ENCODE measurements at regions not wholly inside any gene's neighbourhood (a gene's known extent, or its start where the extent isn't known, plus 50 kb on each side); places are given as distances from the start of the nearest gene placed in this dataset.

- no peak overlapping the region for H3K14ac ChIP-seq (ENCODE audit: low read length)
- no peak overlapping the region for H3K18ac ChIP-seq (ENCODE audit: low read length)
- no peak overlapping the region for H3K9ac ChIP-seq (ENCODE audit: low read length)
- H3K23ac ChIP-seq (ENCODE audit: low read length): no peak overlapping the region
- H2AK5ac ChIP-seq (ENCODE audit: low read length): no peak overlapping the region
- H3K36me3 ChIP-seq (ENCODE audit: control insufficient read depth in 1 of 2, insufficient read depth in 2 of 2, low read length in 2 of 2): no peaks in the 10 kb centered on the region
- no peak overlapping the region for H2AFZ ChIP-seq (ENCODE audit: insufficient read depth, low read length, poor library complexity)
- no peak overlapping the region for H4K8ac ChIP-seq (ENCODE audit: low read depth, low read length)
- H4K12ac ChIP-seq (ENCODE audit: low read depth, low read length): no peak overlapping the region
- H3K79me1 ChIP-seq (ENCODE audit: low read length): peaks cover 12% of the 10 kb centered on the region
- H3K4ac ChIP-seq (ENCODE audit: low read depth, low read length): no peak overlapping the region
- H3K79me2 ChIP-seq (ENCODE audit: control insufficient read depth, insufficient read depth, low read length, poor library complexity): peaks cover 1% of the 10 kb centered on the region
- no peak overlapping the region for H2BK5ac ChIP-seq (ENCODE audit: low read depth, low read length, poor library complexity)
- peak overlapping the region; percentile 4 for H2BK120ac ChIP-seq (ENCODE audit: insufficient read depth, low read length, poor library complexity)
- no peak overlapping the region for H4K91ac ChIP-seq (ENCODE audit: low read depth, low read length)
- H2BK12ac ChIP-seq (ENCODE audit: low read length): no peak overlapping the region
- DNase-seq: no peak
- H3K27me3 ChIP-seq (ENCODE audit: insufficient read depth, low read length): no peaks in the 10 kb centered on the region
- no peak overlapping the region for H3K4me2 ChIP-seq (ENCODE audit: low read length)
- H3K4me3 ChIP-seq (ENCODE audit: low read depth, low read length): no peak overlapping the region
- WGBS (ENCODE audit: extremely low coverage, insufficient coverage, insufficient read length): no CpG with 5 or more reads among the region's 9 CpGs
- H3K4me1 ChIP-seq (ENCODE audit: control insufficient read depth in 1 of 2, insufficient read depth in 2 of 2, low read length in 2 of 2): peaks cover 17 to 23% of the 10 kb centered on the region in 2 experiments
- H3K9me3 ChIP-seq (ENCODE audit: insufficient read depth, low read depth, low read length): peaks cover 2% of the 10 kb centered on the region
- no peak overlapping the region for H3K27ac ChIP-seq (ENCODE audit: low read depth, low read length)
Observed at GRCh38 chr1:31507221-31507620, 69.1 kb upstream of the TINAGL1 start.

- no peak overlapping the region for H4K12ac ChIP-seq (ENCODE audit: low read depth, low read length)
- no peaks in the 10 kb centered on the region for H3K36me3 ChIP-seq (ENCODE audit: control insufficient read depth in 1 of 2, insufficient read depth in 2 of 2, low read length in 2 of 2)
- H3K14ac ChIP-seq (ENCODE audit: low read length): no peak overlapping the region
- peaks cover 14% of the 10 kb centered on the region for H3K79me1 ChIP-seq (ENCODE audit: low read length)
- DNase-seq: no peak
- peak overlapping the region; percentile 9 for H4K91ac ChIP-seq (ENCODE audit: low read depth, low read length)
- H3K4me3 ChIP-seq (ENCODE audit: low read depth, low read length): no peak overlapping the region
- no peak overlapping the region for H2AFZ ChIP-seq (ENCODE audit: insufficient read depth, low read length, poor library complexity)
- H3K27me3 ChIP-seq (ENCODE audit: insufficient read depth, low read length): no peaks in the 10 kb centered on the region
- H2BK5ac ChIP-seq (ENCODE audit: low read depth, low read length, poor library complexity): no peak overlapping the region
- no CpG with 5 or more reads among the region's 20 CpGs for WGBS (ENCODE audit: extremely low coverage, insufficient coverage, insufficient read length)
- H3K9ac ChIP-seq (ENCODE audit: low read length): no peak overlapping the region
- H3K18ac ChIP-seq (ENCODE audit: low read length): no peak overlapping the region
- H3K4ac ChIP-seq (ENCODE audit: low read depth, low read length): no peak overlapping the region
- H4K8ac ChIP-seq (ENCODE audit: low read depth, low read length): no peak overlapping the region
- peak overlapping the region; percentile 4 for H2BK120ac ChIP-seq (ENCODE audit: insufficient read depth, low read length, poor library complexity)
- peaks cover 1% of the 10 kb centered on the region for H3K79me2 ChIP-seq (ENCODE audit: control insufficient read depth, insufficient read depth, low read length, poor library complexity)
- no peak overlapping the region for H2BK12ac ChIP-seq (ENCODE audit: low read length)
- no peak overlapping the region for H3K4me2 ChIP-seq (ENCODE audit: low read length)
- H3K23ac ChIP-seq (ENCODE audit: low read length): no peak overlapping the region
- peaks cover 2% of the 10 kb centered on the region for H3K9me3 ChIP-seq (ENCODE audit: insufficient read depth, low read depth, low read length)
- H2AK5ac ChIP-seq (ENCODE audit: low read length): no peak overlapping the region
- no peak overlapping the region for H3K27ac ChIP-seq (ENCODE audit: low read depth, low read length)
- H3K4me1 ChIP-seq (ENCODE audit: control insufficient read depth in 1 of 2, insufficient read depth in 2 of 2, low read length in 2 of 2): peaks cover 20 to 28% of the 10 kb centered on the region in 2 experiments
Observed at GRCh38 chr1:31507676-31508530, 68.4 kb upstream of the TINAGL1 start.

GRCh38 chr1:31509124-31510072 lies 66.9 kb upstream of the TINAGL1 start:
- H2AK5ac ChIP-seq (ENCODE audit: low read length): no peak overlapping the region
- no peak overlapping the region for H2BK120ac ChIP-seq (ENCODE audit: insufficient read depth, low read length, poor library complexity)
- peak overlapping the region; percentile 10 for H4K91ac ChIP-seq (ENCODE audit: low read depth, low read length)
- no peak overlapping the region for H3K23ac ChIP-seq (ENCODE audit: low read length)
- no peak overlapping the region for H3K4me3 ChIP-seq (ENCODE audit: low read depth, low read length)
- DNase-seq: no peak
- H3K79me2 ChIP-seq (ENCODE audit: control insufficient read depth, insufficient read depth, low read length, poor library complexity): peaks cover 1% of the 10 kb centered on the region
- peaks cover 2% of the 10 kb centered on the region for H3K9me3 ChIP-seq (ENCODE audit: insufficient read depth, low read depth, low read length)
- H3K4me2 ChIP-seq (ENCODE audit: low read length): no peak overlapping the region
- WGBS (ENCODE audit: extremely low coverage, insufficient coverage, insufficient read length): no CpG with 5 or more reads among the region's 7 CpGs
- no peak overlapping the region for H4K8ac ChIP-seq (ENCODE audit: low read depth, low read length)
- H3K4ac ChIP-seq (ENCODE audit: low read depth, low read length): no peak overlapping the region
- H3K79me1 ChIP-seq (ENCODE audit: low read length): peaks cover 14% of the 10 kb centered on the region
- H3K14ac ChIP-seq (ENCODE audit: low read length): no peak overlapping the region
- H2BK5ac ChIP-seq (ENCODE audit: low read depth, low read length, poor library complexity): no peak overlapping the region
- no peaks in the 10 kb centered on the region for H3K36me3 ChIP-seq (ENCODE audit: control insufficient read depth in 1 of 2, insufficient read depth in 2 of 2, low read length in 2 of 2)
- H3K4me1 ChIP-seq (ENCODE audit: control insufficient read depth in 1 of 2, insufficient read depth in 2 of 2, low read length in 2 of 2): peaks cover 20 to 28% of the 10 kb centered on the region in 2 experiments
- H2AFZ ChIP-seq (ENCODE audit: insufficient read depth, low read length, poor library complexity): no peak overlapping the region
- peak overlapping the region; percentile 25 for H3K18ac ChIP-seq (ENCODE audit: low read length)
- H3K9ac ChIP-seq (ENCODE audit: low read length): no peak overlapping the region
- no peaks in the 10 kb centered on the region for H3K27me3 ChIP-seq (ENCODE audit: insufficient read depth, low read length)
- H3K27ac ChIP-seq (ENCODE audit: low read depth, low read length): no peak overlapping the region
- no peak overlapping the region for H4K12ac ChIP-seq (ENCODE audit: low read depth, low read length)
- H2BK12ac ChIP-seq (ENCODE audit: low read length): peak overlapping the region; percentile 48

- no peaks in the 10 kb centered on the region for H3K27me3 ChIP-seq (ENCODE audit: insufficient read depth, low read length)
- H3K4me3 ChIP-seq (ENCODE audit: low read depth, low read length): no peak overlapping the region
- H3K9me3 ChIP-seq (ENCODE audit: insufficient read depth, low read depth, low read length): peaks cover 2% of the 10 kb centered on the region
- H2BK5ac ChIP-seq (ENCODE audit: low read depth, low read length, poor library complexity): no peak overlapping the region
- H3K4ac ChIP-seq (ENCODE audit: low read depth, low read length): no peak overlapping the region
- no peak overlapping the region for H3K4me2 ChIP-seq (ENCODE audit: low read length)
- H3K79me1 ChIP-seq (ENCODE audit: low read length): peaks cover 15% of the 10 kb centered on the region
- H3K23ac ChIP-seq (ENCODE audit: low read length): no peak overlapping the region
- peaks cover 20 to 31% of the 10 kb centered on the region in 2 experiments for H3K4me1 ChIP-seq (ENCODE audit: control insufficient read depth in 1 of 2, insufficient read depth in 2 of 2, low read length in 2 of 2)
- H2AFZ ChIP-seq (ENCODE audit: insufficient read depth, low read length, poor library complexity): no peak overlapping the region
- WGBS (ENCODE audit: extremely low coverage, insufficient coverage, insufficient read length): no CpG with 5 or more reads among the region's 6 CpGs
- no peak overlapping the region for H4K8ac ChIP-seq (ENCODE audit: low read depth, low read length)
- no peak overlapping the region for H3K14ac ChIP-seq (ENCODE audit: low read length)
- no peak overlapping the region for H3K27ac ChIP-seq (ENCODE audit: low read depth, low read length)
- no peak overlapping the region for H3K18ac ChIP-seq (ENCODE audit: low read length)
- no peak overlapping the region for H4K12ac ChIP-seq (ENCODE audit: low read depth, low read length)
- no peak for DNase-seq
- H2BK12ac ChIP-seq (ENCODE audit: low read length): no peak overlapping the region
- H2AK5ac ChIP-seq (ENCODE audit: low read length): no peak overlapping the region
- no peaks in the 10 kb centered on the region for H3K36me3 ChIP-seq (ENCODE audit: control insufficient read depth in 1 of 2, insufficient read depth in 2 of 2, low read length in 2 of 2)
- peak overlapping the region; percentile 11 for H4K91ac ChIP-seq (ENCODE audit: low read depth, low read length)
- H2BK120ac ChIP-seq (ENCODE audit: insufficient read depth, low read length, poor library complexity): no peak overlapping the region
- H3K79me2 ChIP-seq (ENCODE audit: control insufficient read depth, insufficient read depth, low read length, poor library complexity): peaks cover 1% of the 10 kb centered on the region
- no peak overlapping the region for H3K9ac ChIP-seq (ENCODE audit: low read length)
Observed at GRCh38 chr1:31510304-31510703, 66.0 kb upstream of the TINAGL1 start.

Measured in trophoblast cell (in vitro differentiated cells and primary cell).